ENCODE measurements at regions not wholly inside any gene's neighbourhood (a gene's known extent, or its start where the extent isn't known, plus 50 kb on each side); places are given as distances from the start of the nearest gene placed in this dataset.

DNA sequence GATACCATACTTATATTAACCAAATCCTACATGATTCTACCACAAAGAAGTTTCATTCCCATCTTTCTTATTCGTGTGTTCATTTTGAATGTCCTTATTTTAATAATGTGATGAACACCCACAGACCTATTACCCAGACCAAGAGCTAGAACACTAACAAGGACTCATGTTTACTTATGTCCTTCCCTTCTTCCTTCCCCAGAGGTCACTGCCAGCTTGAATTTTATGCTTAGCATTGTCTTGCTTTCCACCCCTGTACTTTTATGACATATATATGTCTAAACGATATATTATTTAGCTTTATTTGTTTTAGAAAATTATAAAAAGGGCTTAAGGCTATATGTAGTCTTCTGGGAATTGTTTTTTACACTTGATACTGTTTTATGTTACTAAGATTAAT is 238.6 kb downstream of the LRIG3 start:
- Histone ChIP-seq H3K79me1 (ENCODE audit: low read depth in 1 of 2, low read length in 2 of 2) (no peaks in the 10 kb centered on the region), H3K9me3 (ENCODE audit: control insufficient read depth, insufficient read depth, low read length) (peaks cover 16% of the 10 kb centered on the region), H2BK20ac (ENCODE audit: low read depth, low read length) (no peak overlapping the region), H4K91ac (ENCODE audit: insufficient read depth, low read depth, low read length) (no peak overlapping the region), H3K4ac (ENCODE audit: low read depth, low read length) (no peak overlapping the region), H3K4me3 (ENCODE audit: insufficient read depth, low read depth, low read length) (no peak overlapping the region), H3K27me3 (ENCODE audit: control insufficient read depth, insufficient read depth, low read length) (no peaks in the 10 kb centered on the region), H2AK5ac (ENCODE audit: low read depth, low read length) (no peak overlapping the region), H3K9ac (ENCODE audit: low read depth, low read length) (no peak overlapping the region), H3K36me3 (ENCODE audit: control insufficient read depth, insufficient read depth, low read length) (no peaks in the 10 kb centered on the region), H4K20me1 (ENCODE audit: insufficient read depth, low read length) (no peaks in the 10 kb centered on the region), H4K5ac (ENCODE audit: low read depth, low read length) (no peak overlapping the region), H3K18ac (ENCODE audit: low read depth, low read length) (no peak overlapping the region), H3K23ac (ENCODE audit: low read depth, low read length) (no peak overlapping the region), H2AFZ (replicated peaks; ENCODE audit: low read length, poor library complexity) (no peak overlapping the region), H2AK9ac (replicated peaks; ENCODE audit: low read depth, low read length, poor library complexity) (no peak overlapping the region), H3K9me1 (ENCODE audit: insufficient read depth, low read length) (no peaks in the 10 kb centered on the region), H3K14ac (replicated peaks; ENCODE audit: low read depth, low read length) (no peak overlapping the region), H2BK120ac (ENCODE audit: low read depth, low read length) (no peak overlapping the region), H4K8ac (ENCODE audit: low read depth in 2 of 2, low read length in 2 of 2) (no peak overlapping the region), H3K4me2 (ENCODE audit: low read depth, low read length) (no peak overlapping the region), H2BK5ac (ENCODE audit: low read depth, low read length, poor library complexity, severe bottlenecking) (no peak overlapping the region), H3K4me1 (ENCODE audit: control insufficient read depth, insufficient read depth, low read length) (no peaks in the 10 kb centered on the region), H2BK15ac (ENCODE audit: low read depth, low read length) (no peak overlapping the region), H3K56ac (ENCODE audit: extremely low read depth, insufficient read depth, low read length) (no peak overlapping the region), H3K27ac (ENCODE audit: insufficient read depth, low read length) (no peak overlapping the region)
- ChIA-PET POLR2A (ENCODE audit: unreplicated experiment) (no interaction called here), CTCF (interaction anchor here (1.6 kb wide), 1 partner anchor 9 kb away, joined by 4 read pairs; no protein-coding TSS in a partner anchor)
- TF ChIP-seq NFE2L2 (IDR thresholded peaks at IDR 0.05; ENCODE audit: low read depth, low read length) = no peak
- no peak for TF ChIP-seq CEBPB (IDR thresholded peaks at IDR 0.05; ENCODE audit: low read depth, low read length)
- TF ChIP-seq RCOR1 (IDR thresholded peaks at IDR 0.05; ENCODE audit: insufficient replicate concordance, low read length) = no peak
- TF ChIP-seq SMC3 (IDR thresholded peaks at IDR 0.05; ENCODE audit: low read depth, low read length) = no peak
- no peak for TF ChIP-seq FOS (IDR thresholded peaks at IDR 0.05; ENCODE audit: low read depth, low read length)
- no peak for TF ChIP-seq RAD21 (IDR thresholded peaks at IDR 0.05; ENCODE audit: low read length)
- TF ChIP-seq, protein P1, sequence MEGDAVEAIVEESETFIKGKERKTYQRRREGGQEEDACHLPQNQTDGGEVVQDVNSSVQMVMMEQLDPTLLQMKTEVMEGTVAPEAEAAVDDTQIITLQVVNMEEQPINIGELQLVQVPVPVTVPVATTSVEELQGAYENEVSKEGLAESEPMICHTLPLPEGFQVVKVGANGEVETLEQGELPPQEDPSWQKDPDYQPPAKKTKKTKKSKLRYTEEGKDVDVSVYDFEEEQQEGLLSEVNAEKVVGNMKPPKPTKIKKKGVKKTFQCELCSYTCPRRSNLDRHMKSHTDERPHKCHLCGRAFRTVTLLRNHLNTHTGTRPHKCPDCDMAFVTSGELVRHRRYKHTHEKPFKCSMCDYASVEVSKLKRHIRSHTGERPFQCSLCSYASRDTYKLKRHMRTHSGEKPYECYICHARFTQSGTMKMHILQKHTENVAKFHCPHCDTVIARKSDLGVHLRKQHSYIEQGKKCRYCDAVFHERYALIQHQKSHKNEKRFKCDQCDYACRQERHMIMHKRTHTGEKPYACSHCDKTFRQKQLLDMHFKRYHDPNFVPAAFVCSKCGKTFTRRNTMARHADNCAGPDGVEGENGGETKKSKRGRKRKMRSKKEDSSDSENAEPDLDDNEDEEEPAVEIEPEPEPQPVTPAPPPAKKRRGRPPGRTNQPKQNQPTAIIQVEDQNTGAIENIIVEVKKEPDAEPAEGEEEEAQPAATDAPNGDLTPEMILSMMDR (conservative IDR thresholded peaks at IDR 0.05; ENCODE audit: low read depth, low read length) = no peak
- no peak for TF ChIP-seq CHD1 (IDR thresholded peaks at IDR 0.05; ENCODE audit: low read depth, low read length)
- no peak for TF ChIP-seq BHLHE40 (IDR thresholded peaks at IDR 0.05; ENCODE audit: low read depth, low read length)
- TF ChIP-seq MAZ (IDR thresholded peaks at IDR 0.05; ENCODE audit: borderline replicate concordance, low read depth, low read length) = no peak
- no TSS peak for BruUV-seq (replicated peaks)
- intact Hi-C loops (cut with micrococcal nuclease) (no loop called here), dilution Hi-C loops (cut with HindIII; ENCODE audit: low sequenced_read_pairs, unreplicated experiment) (no loop called here), in situ Hi-C loops (cut with MboI; ENCODE audit: low sequenced_read_pairs) (no loop called here)
- DNase-seq (no peak), ATAC-seq (ENCODE audit: low read depth) (no peak)
- no CpG with 5 or more reads among the region's 2 CpGs for WGBS, 2 experiments (ENCODE audit: extremely low coverage in 2 of 2, insufficient read length in 1 of 2)
